A549 (cell line): ENCODE measurements at regions not wholly inside any gene's neighbourhood (a gene's known extent, or its start where the extent isn't known, plus 50 kb on each side); places are given as distances from the start of the nearest gene placed in this dataset.

Source experiments
- ATAC-seq, 2 experiments: fragments of 200-7000 bp in 1 of 2; fragments of >200 bp in 1 of 2; cut with Nextera tagmentation in 1 of 2; cut with Tn5 transposase in 1 of 2; 3 replicates each; pipeline versions ENCODE4 v1.8.0 to v1.9.1; 2018 to 2020; ENCODE audit warnings: mild to moderate bottlenecking in 1 of 2, moderate library complexity in 1 of 2
- CTCF ChIA-PET: fragments of 300-600 bp; sonication (Branson Sonifier 250); formaldehyde crosslinking; extraction: SDS; loops from one replicate; lab custom pipeline; 2021; ENCODE audit warnings: antibody characterized with exemption, inconsistent platforms; lab: Yijun Ruan, JAX
- POLR2A ChIA-PET: fragments of 350-600 bp; formaldehyde crosslinking; extraction: SDS; loops from one replicate; lab custom pipeline; 2021; ENCODE audit warnings: antibody characterized with exemption, inconsistent platforms; lab: Yijun Ruan, JAX
- DNase-seq, 2 experiments: peaks; one replicate each; pipeline versions ENCODE4 v3.0.0 to v3.0.0-alpha.2; 2011 to 2016; ENCODE audit warnings: low read depth in 1 of 2, low spot score in 1 of 2
- FAIRE-seq: peaks from 2 replicates; lab custom pipeline; 2011; peaks lifted over from hg19 to GRCh38; lab: Jason Lieb, UNC
- H3K27ac ChIP-seq, 2 experiments: fragments of >200 bp; sonication (Bioruptor Twin); formaldehyde crosslinking; 3 replicates each; pipeline ENCODE4 v1.5.1; 2016 to 2017
- H3K4me1 ChIP-seq: fragments of >200 bp; sonication (Bioruptor Twin); formaldehyde crosslinking; 3 replicates; pipeline ENCODE4 v1.6.1; 2016
- H3K4me2 ChIP-seq: fragments of >200 bp; sonication (Bioruptor Twin); formaldehyde crosslinking; 3 replicates; pipeline ENCODE4 v1.6.1; 2016
- H3K4me3 ChIP-seq: fragments of >200 bp; sonication (Bioruptor Twin); formaldehyde crosslinking; 3 replicates; pipeline ENCODE4 v1.5.1; 2016
- H3K9me3 ChIP-seq: fragments of >200 bp; sonication (Bioruptor Twin); formaldehyde crosslinking; 3 replicates; pipeline ENCODE4 v1.6.1; 2016
- BHLHE40 ChIP-seq: IDR thresholded peaks from 2 replicates; pipeline ENCODE4 v1.6.1; 2012; ENCODE audit warnings: low read depth, low read length, inconsistent platforms
- CHD2 ChIP-seq: fragments of 150-350 bp; IDR thresholded peaks from 2 replicates; pipeline ENCODE4 v1.6.1; 2014; ENCODE audit warnings: low read length; ENCODE audit not compliant: partially characterized antibody
- EHF ChIP-seq: fragments of 250-450 bp; sonication (Bioruptor Pico); IDR thresholded peaks from 2 replicates; pipeline ENCODE4 v1.5.0; 2020; ENCODE audit warnings: mild to moderate bottlenecking
- FOSB ChIP-seq: fragments of 250-450 bp; sonication (Bioruptor Pico); IDR thresholded peaks from 2 replicates; pipeline ENCODE4 v1.5.0; 2020; ENCODE audit warnings: mild to moderate bottlenecking, moderate library complexity
- FOSL2 ChIP-seq, 2 experiments: fragments of 450-650 bp in 1 of 2; fragments of >200 bp in 1 of 2; sonication (Bioruptor Twin) in 1 of 2; formaldehyde crosslinking; IDR thresholded peaks; 2 replicates each; pipeline versions ENCODE4 v1.5.0 to v1.6.1; 2016 to 2020; ENCODE audit warnings: mild to moderate bottlenecking in 1 of 2, moderate library complexity in 1 of 2
- HDAC2 ChIP-seq: fragments of 200-600 bp; sonication (generic); IDR thresholded peaks from 2 replicates; pipeline ENCODE4 v1.6.1; 2016
- HMGXB4 ChIP-seq: fragments of 250-450 bp; sonication (Bioruptor Pico); IDR thresholded peaks from 2 replicates; pipeline ENCODE4 v1.5.0; 2021; ENCODE audit warnings: mild to moderate bottlenecking, moderate library complexity, borderline replicate concordance
- HOXA7 ChIP-seq: fragments of 250-450 bp; sonication (Bioruptor Pico); IDR thresholded peaks from 2 replicates; pipeline ENCODE4 v1.5.0; 2020; ENCODE audit warnings: mild to moderate bottlenecking, moderate library complexity
- HOXB5 ChIP-seq: fragments of 250-450 bp; sonication (Bioruptor Pico); IDR thresholded peaks from 2 replicates; pipeline ENCODE4 v1.5.0; 2020; ENCODE audit warnings: mild to moderate bottlenecking, moderate library complexity
- JUNB ChIP-seq: fragments of >200 bp; sonication (Bioruptor Twin); formaldehyde crosslinking; IDR thresholded peaks from 2 replicates; pipeline ENCODE4 v1.6.1; 2016
- MAFK ChIP-seq: fragments of 450-650 bp; IDR thresholded peaks from 2 replicates; pipeline ENCODE4 v1.6.1; 2014; ENCODE audit not compliant: partially characterized antibody
- NFE2L2 ChIP-seq: fragments of 150-350 bp; conservative IDR thresholded peaks from 2 replicates; pipeline ENCODE4 v1.6.1; 2014; ENCODE audit warnings: low read length
- NR3C1 ChIP-seq: fragments of >200 bp; sonication (Bioruptor Twin); formaldehyde crosslinking; IDR thresholded peaks from 3 replicates; pipeline ENCODE4 v1.6.1; 2017
- PBX3 ChIP-seq: IDR thresholded peaks from 2 replicates; pipeline ENCODE4 v1.6.1; 2012
- POLR2AphosphoS2 ChIP-seq: conservative IDR thresholded peaks from 2 replicates; pipeline ENCODE4 v1.6.1; 2012; ENCODE audit warnings: low read length, improper control_type of control experiment, inconsistent platforms
- RFX5 ChIP-seq: fragments of 450-650 bp; IDR thresholded peaks from 2 replicates; pipeline ENCODE4 v1.7.1; 2014; ENCODE audit warnings: antibody characterized with exemption, mild to moderate bottlenecking, moderate library complexity
- RNF2 ChIP-seq: fragments of 200-600 bp; sonication (generic); IDR thresholded peaks from 2 replicates; pipeline ENCODE4 v1.6.1; 2016; ENCODE audit warnings: low read depth, mild to moderate bottlenecking, antibody characterized with exemption, moderate library complexity, borderline replicate concordance
- SMC3 ChIP-seq: fragments of >200 bp; sonication (Bioruptor Twin); formaldehyde crosslinking; IDR thresholded peaks from 3 replicates; pipeline ENCODE4 v1.6.1; 2018; ENCODE audit warnings: inconsistent platforms
- TP53 ChIP-seq: fragments of 250-450 bp; sonication (Bioruptor Pico); IDR thresholded peaks from 2 replicates; pipeline ENCODE4 v1.5.0; 2021; ENCODE audit warnings: mild to moderate bottlenecking, moderate library complexity
- WGBS: methylation state at CpG from one replicate; pipeline ENCODE4 v1.1.6; 2017; ENCODE audit errors: missing lambda C conversion rate; 5-methylcytosine and 5-hydroxymethylcytosine counted together

GRCh38 chr16:5466551-5466950 is 369.0 kb upstream of the EEF2KMT start:
- 0% methylated on average over 2 of the region's 2 CpGs for WGBS
- no peak for DNase-seq
- H3K9me3 ChIP-seq = no peaks in the 10 kb centered on the region; the same call in 2 of the 3 replicates
- no peak overlapping the region for H3K4me3 ChIP-seq
- no peak overlapping the region for H3K27ac ChIP-seq
- TF ChIP-seq HOXB5 (no peak), NR3C1 (no peak), SMC3 (no peak), NFE2L2 (no peak), BHLHE40 (no peak), JUNB (no peak), FOSB (no peak)
- no peak for ATAC-seq
- ChIA-PET POLR2A (no interaction called here), CTCF (interaction anchor here (1.2 kb wide), 1 partner anchor 24 kb away, joined by 4 read pairs; no protein-coding TSS in a partner anchor)
- no peak overlapping the region for H3K4me2 ChIP-seq
- no peaks in the 10 kb centered on the region for H3K4me1 ChIP-seq
- no peak for FAIRE-seq

- POLR2A ChIA-PET = no interaction called here
- WGBS = 0% methylated on average over 6 of the region's 6 CpGs
- FAIRE-seq = no peak
These were observed 368.1 kb upstream of the EEF2KMT start for GRCh38 chr16:5465714-5466113.

GRCh38 chr16:5463820-5464219 is 366.2 kb upstream of the EEF2KMT start:
- ATAC-seq (no peak), DNase-seq (no peak), FAIRE-seq (no peak)
- CTCF ChIA-PET = interaction anchor here (1.0 kb wide), 1 partner anchor 26 kb away, joined by 3 read pairs; no protein-coding TSS in a partner anchor
- H3K4me2 ChIP-seq = no peak overlapping the region
- 0% methylated on average over 2 of the region's 2 CpGs for WGBS
- POLR2A ChIA-PET = no interaction called here
- no peak for TF ChIP-seq TP53 (CRISPR knock-in tag)
- no peak for TF ChIP-seq PBX3
- no peak for TF ChIP-seq EHF (CRISPR knock-in tag)
- no peak for TF ChIP-seq HOXA7 (CRISPR knock-in tag)
- TF ChIP-seq HMGXB4 (CRISPR knock-in tag) = no peak
- no peak for TF ChIP-seq RNF2
- TF ChIP-seq RFX5 = no peak
- H3K4me1 ChIP-seq = no peaks in the 10 kb centered on the region
- H3K4me3 ChIP-seq = no peak overlapping the region
- no peaks in the 10 kb centered on the region for H3K9me3 ChIP-seq
- no peak overlapping the region for H3K27ac ChIP-seq

More at GRCh38 chr16:5465714-5466113, 368.1 kb upstream of the EEF2KMT start:
- CTCF ChIA-PET = no interaction called here
- ATAC-seq (no peak), DNase-seq (no peak)
- Histone ChIP-seq H3K4me2 (no peak overlapping the region), H3K9me3 (no peaks in the 10 kb centered on the region; the same call in 2 of the 3 replicates), H3K27ac (no peak overlapping the region), H3K4me3 (no peak overlapping the region), H3K4me1 (no peaks in the 10 kb centered on the region)
- TF ChIP-seq CHD2 (no peak), HMGXB4 (CRISPR knock-in tag) (no peak), FOSL2 (IDR thresholded peaks at IDR 0.05) (no peak), FOSL2 (CRISPR knock-in tag; IDR thresholded peaks at IDR 0.05) (no peak), HDAC2 (no peak), POLR2AphosphoS2 (no peak), HOXA7 (CRISPR knock-in tag) (no peak), MAFK (no peak)
